Prostate gland (tissue), 2 donors: ENCODE measurements at regions not wholly inside any gene's neighbourhood (a gene's known extent, or its start where the extent isn't known, plus 50 kb on each side); places are given as distances from the start of the nearest gene placed in this dataset.

Experiments used
- CTCF ChIP-seq, 4 experiments: fragments of 200-600 bp in 2 of 4; fragments of 450-650 bp in 2 of 4; sonication (generic) in 2 of 4; IDR thresholded peaks; 1 replicate in 3 of 4; 2 replicates in 1 of 4; pipeline ENCODE4 v1.5.1; 2016 to 2019; ENCODE audit warnings: antibody characterized with exemption in 4 of 4, mild to moderate bottlenecking in 2 of 4, moderate library complexity in 2 of 4
- POLR2A ChIP-seq: fragments of 450-650 bp; IDR thresholded peaks from one replicate; pipeline ENCODE4 v1.6.1; 2016; ENCODE audit warnings: antibody characterized with exemption, mild to moderate bottlenecking
- POLR2AphosphoS5 ChIP-seq: sonication (generic); formaldehyde crosslinking; IDR thresholded peaks from one replicate; pipeline ENCODE4 v1.6.1; 2017; ENCODE audit warnings: antibody characterized with exemption

GRCh38 chr2:83826577-83826976, 632.5 kb downstream of the SUCLG1 start:
- TF ChIP-seq POLR2AphosphoS5 (no peak), CTCF (IDR thresholded peaks at IDR 0.05) (no peak), POLR2A (no peak)
